ENCODE measurements at regions not wholly inside any gene's neighbourhood (a gene's known extent, or its start where the extent isn't known, plus 50 kb on each side); places are given as distances from the start of the nearest gene placed in this dataset.

GRCh38 chr1:104098837-104099236 is 349.1 kb downstream of the AMY1C start:
- TF ChIP-seq EZH2 (IDR thresholded peaks at IDR 0.05; ENCODE audit: borderline replicate concordance, low read depth, low read length, poor library complexity, severe bottlenecking) (no peak), CTCF (conservative IDR thresholded peaks at IDR 0.05; ENCODE audit: low read depth, low read length) (no peak)
- CTCF ChIA-PET: no interaction called here
- no TSS peak for BruUV-seq (replicated peaks)
- Histone ChIP-seq H3K27ac (ENCODE audit: low read depth, low read length, poor library complexity, severe bottlenecking) (no peak overlapping the region), H3K4me1 (ENCODE audit: insufficient read depth, low read length, poor library complexity, severe bottlenecking) (no peaks in the 10 kb centered on the region), H3K4me3 (ENCODE audit: low read depth, low read length, poor library complexity, severe bottlenecking) (no peak overlapping the region), H3K27me3 (replicated peaks; ENCODE audit: insufficient read depth, low read depth, low read length, poor library complexity) (no peaks in the 10 kb centered on the region), H3K9me3 (ENCODE audit: low read depth, low read length, poor library complexity, severe bottlenecking) (no peaks in the 10 kb centered on the region), H3K36me3 (ENCODE audit: insufficient read depth, low read length, poor library complexity, severe bottlenecking) (no peaks in the 10 kb centered on the region)
- intact Hi-C loops (cut with micrococcal nuclease; ENCODE audit: unreplicated experiment): no loop called here
- POLR2A ChIA-PET (ENCODE audit: low non-redundant PET): no interaction called here
- no peak for DNase-seq (ENCODE audit: low spot score)

GRCh38 chr1:104100115-104100514 is 350.4 kb downstream of the AMY1C start:
- intact Hi-C loops (cut with micrococcal nuclease; ENCODE audit: unreplicated experiment): no loop called here
- no peaks in the 10 kb centered on the region for H3K4me1 ChIP-seq (ENCODE audit: insufficient read depth, low read length, poor library complexity, severe bottlenecking)
- no peak for TF ChIP-seq CTCF (conservative IDR thresholded peaks at IDR 0.05; ENCODE audit: low read depth, low read length)
- no peak for TF ChIP-seq EZH2 (IDR thresholded peaks at IDR 0.05; ENCODE audit: borderline replicate concordance, low read depth, low read length, poor library complexity, severe bottlenecking)
- no peaks in the 10 kb centered on the region for H3K27me3 ChIP-seq (replicated peaks; ENCODE audit: insufficient read depth, low read depth, low read length, poor library complexity)
- H3K9me3 ChIP-seq (ENCODE audit: low read depth, low read length, poor library complexity, severe bottlenecking): no peaks in the 10 kb centered on the region
- CTCF ChIA-PET: no interaction called here
- H3K4me3 ChIP-seq (ENCODE audit: low read depth, low read length, poor library complexity, severe bottlenecking): no peak overlapping the region
- no peaks in the 10 kb centered on the region for H3K36me3 ChIP-seq (ENCODE audit: insufficient read depth, low read length, poor library complexity, severe bottlenecking)
- POLR2A ChIA-PET (ENCODE audit: low non-redundant PET): no interaction called here
- no peak for DNase-seq (ENCODE audit: low spot score)
- H3K27ac ChIP-seq (ENCODE audit: low read depth, low read length, poor library complexity, severe bottlenecking): no peak overlapping the region
- no TSS peak for BruUV-seq (replicated peaks)

GRCh38 chr1:104105465-104105864 is 355.8 kb downstream of the AMY1C start:
- CTCF ChIA-PET: no interaction called here
- Histone ChIP-seq H3K27ac (ENCODE audit: low read depth, low read length, poor library complexity, severe bottlenecking) (no peak overlapping the region), H3K9me3 (ENCODE audit: low read depth, low read length, poor library complexity, severe bottlenecking) (no peaks in the 10 kb centered on the region), H3K36me3 (ENCODE audit: insufficient read depth, low read length, poor library complexity, severe bottlenecking) (no peaks in the 10 kb centered on the region), H3K4me1 (ENCODE audit: insufficient read depth, low read length, poor library complexity, severe bottlenecking) (no peaks in the 10 kb centered on the region), H3K27me3 (replicated peaks; ENCODE audit: insufficient read depth, low read depth, low read length, poor library complexity) (no peaks in the 10 kb centered on the region), H3K4me3 (ENCODE audit: low read depth, low read length, poor library complexity, severe bottlenecking) (no peak overlapping the region)
- no peak for DNase-seq (ENCODE audit: low spot score)
- POLR2A ChIA-PET (ENCODE audit: low non-redundant PET): no interaction called here
- TF ChIP-seq CTCF (conservative IDR thresholded peaks at IDR 0.05; ENCODE audit: low read depth, low read length) (no peak), EZH2 (IDR thresholded peaks at IDR 0.05; ENCODE audit: borderline replicate concordance, low read depth, low read length, poor library complexity, severe bottlenecking) (no peak)
- BruUV-seq (replicated peaks): no TSS peak
- intact Hi-C loops (cut with micrococcal nuclease; ENCODE audit: unreplicated experiment): no loop called here

All from A673 (cell line).